DMS79 (cell line): ENCODE measurements at regions not wholly inside any gene's neighbourhood (a gene's known extent, or its start where the extent isn't known, plus 50 kb on each side); places are given as distances from the start of the nearest gene placed in this dataset.

Source experiments
- DNase-seq: peaks from one replicate; lab custom pipeline; 2025; lab: John Stamatoyannopoulos, UW

DNA sequence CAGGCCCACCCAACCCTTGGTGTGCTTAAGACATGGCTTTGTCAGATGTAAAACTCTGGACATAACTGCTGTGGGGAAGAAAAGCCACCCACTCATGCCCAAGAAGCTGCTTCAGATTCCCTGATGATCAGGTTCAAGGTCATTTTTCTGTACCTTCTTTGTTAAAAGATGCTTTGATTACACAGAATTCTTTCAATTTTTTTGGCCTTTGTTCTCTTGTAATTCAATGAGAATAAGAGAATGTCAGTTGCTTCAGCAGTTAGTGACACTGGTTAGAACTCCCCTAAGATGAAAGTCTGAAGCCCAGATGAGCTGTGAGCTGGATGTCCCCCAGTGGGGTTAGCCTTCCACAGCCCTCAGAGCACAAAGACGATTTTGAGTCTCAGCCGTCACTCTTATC is 152.7 kb downstream of the CHRM3 start:
- no peak for DNase-seq

DNA sequence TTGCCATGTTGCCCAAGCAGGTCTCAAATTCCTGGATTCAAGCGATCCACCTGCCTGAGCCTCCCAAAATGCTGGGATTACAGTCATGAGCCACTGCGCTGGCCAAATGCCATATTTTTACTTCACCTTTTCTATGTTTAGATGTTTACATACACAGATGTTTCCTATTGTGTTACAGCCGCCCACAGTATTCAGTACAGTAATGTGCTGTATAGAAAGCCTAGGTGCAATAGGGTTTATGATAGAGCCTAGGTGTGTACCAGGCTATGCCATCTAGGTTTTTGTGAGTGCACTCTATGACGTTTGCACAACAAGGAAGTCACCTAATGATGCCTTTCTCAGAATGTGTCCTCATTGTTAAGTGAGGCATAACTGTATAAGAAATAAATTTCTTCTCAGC is 153.4 kb downstream of the CHRM3 start:
- DNase-seq = no peak

GRCh38 chr1:239543873-239544272 is 157.5 kb downstream of the CHRM3 start:
- DNase-seq = no peak

GRCh38 chr1:239545466-239545865 is 159.1 kb downstream of the CHRM3 start:
- DNase-seq = no peak

- DNase-seq = no peak
Observed at GRCh38 chr1:239547987-239548386, 161.6 kb downstream of the CHRM3 start.

DNA sequence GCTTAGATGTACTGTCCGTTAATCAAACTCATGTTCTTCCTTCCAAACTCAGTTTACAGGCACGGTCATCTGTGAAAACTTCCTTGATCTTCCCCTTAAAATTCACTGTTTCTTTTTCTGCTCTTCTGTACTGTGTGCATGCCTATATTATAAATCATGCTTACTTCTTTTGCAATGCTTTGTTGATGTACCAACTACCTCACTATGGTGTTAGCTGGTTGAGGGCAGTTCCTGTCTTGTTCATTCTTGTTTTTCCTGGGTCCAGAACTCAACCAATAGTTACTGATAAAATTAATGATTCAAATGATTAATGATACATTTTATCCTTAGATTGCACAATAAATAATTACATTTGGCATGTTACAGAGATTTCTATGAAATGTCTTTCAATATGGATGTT is 163.8 kb downstream of the CHRM3 start:
- no peak for DNase-seq

DNA sequence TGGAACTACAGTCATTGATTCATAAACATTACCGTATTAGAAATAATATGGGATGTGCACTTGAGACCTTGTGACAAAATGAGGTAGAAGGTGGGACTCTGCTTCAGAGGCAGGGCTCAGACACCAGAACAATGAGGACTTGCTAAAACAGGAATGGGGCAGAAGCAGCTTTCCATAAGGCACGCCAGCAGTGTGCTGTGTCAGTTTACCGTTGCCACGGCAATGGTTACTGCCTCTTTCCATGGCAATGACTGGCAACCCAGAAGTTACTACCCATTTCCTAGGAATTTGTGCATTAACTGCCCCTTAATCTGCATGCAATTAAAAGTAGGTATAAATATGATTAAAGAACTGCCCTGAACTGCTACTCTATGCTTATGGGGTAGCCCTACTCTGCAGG is 169.0 kb downstream of the CHRM3 start:
- no peak for DNase-seq

GRCh38 chr1:239558559-239558958 is 172.2 kb downstream of the CHRM3 start:
- DNase-seq = no peak

DNA sequence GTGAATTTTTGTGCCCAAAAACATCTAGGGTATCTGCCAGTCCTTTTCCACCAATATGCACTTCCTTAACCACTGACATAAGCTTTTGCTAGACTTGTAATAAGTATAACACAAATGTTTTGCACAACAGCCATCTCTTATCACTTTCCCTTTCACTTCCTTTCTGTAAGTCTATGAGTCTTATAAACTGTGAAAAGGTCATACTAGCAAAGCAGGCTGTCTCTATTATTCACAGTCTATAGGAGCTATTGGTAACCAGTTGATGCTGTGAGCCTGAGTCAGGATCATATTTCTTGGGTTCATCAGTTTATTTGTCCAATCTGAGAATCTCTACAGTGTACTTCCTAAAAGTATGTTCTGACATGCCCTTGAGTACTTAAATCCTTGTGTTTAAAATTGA is 172.6 kb downstream of the CHRM3 start:
- no peak for DNase-seq

DNA sequence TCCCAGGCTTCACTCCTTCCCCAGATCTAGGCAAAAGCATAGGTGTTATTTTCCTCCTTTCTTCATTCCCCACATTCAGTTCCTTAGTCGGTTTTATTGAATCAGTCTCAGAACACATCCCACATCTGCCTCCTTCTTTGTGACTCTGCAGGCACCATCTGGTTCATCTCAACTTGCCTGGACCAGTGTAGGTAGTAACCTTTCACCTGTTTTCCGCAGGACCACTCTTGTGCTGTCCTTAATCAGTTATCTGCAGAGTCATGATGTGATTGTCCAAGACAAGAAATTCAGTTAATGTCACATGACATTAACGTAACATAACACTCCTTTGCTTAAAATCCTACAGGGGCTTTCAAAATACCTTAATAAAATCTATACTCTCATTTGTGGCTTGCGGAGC is 174.6 kb downstream of the CHRM3 start:
- DNase-seq = no peak

GRCh38 chr1:239562095-239562494 is 175.7 kb downstream of the CHRM3 start:
- DNase-seq = no peak

DNA sequence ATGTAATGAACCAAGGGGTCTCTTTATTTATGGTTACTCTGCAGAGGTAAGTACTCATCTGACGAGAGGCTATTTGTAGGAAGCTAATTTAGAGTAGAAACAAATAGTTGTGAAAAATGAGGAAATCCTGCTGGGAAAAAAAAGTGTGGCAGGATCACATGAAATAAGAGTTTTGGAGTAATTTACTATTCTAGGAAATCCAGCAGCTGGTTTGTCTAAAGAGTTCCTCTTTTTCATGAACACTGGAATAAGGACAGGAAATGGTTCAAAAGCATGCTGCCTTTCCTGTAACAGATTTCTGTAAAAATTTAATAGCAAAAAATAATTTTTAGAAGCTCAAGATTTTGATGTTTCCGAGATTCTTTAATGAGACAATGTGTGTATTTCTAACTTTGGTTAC is 177.3 kb downstream of the CHRM3 start:
- no peak for DNase-seq

GRCh38 chr1:239566074-239566473 is 179.7 kb downstream of the CHRM3 start:
- no peak for DNase-seq

DNA sequence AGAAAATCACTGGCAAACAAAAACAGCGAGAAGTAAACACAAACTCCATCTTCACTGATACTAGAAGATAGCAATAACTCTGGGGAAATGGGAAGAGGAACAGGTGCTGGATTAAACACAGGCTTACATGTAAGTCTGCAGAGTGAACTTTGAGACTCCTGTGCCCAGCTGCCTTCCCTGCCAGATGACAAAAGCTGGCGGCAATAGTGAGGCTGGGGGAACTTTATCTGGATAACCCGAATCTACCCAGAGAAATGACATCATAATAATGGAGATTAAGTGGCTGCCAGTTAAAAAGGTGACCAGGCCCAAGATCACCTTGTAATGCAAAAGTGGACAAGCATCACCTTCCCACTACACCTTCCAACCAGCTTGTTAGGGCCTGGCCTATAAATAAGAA is 184.5 kb downstream of the CHRM3 start:
- DNase-seq = no peak

DNA sequence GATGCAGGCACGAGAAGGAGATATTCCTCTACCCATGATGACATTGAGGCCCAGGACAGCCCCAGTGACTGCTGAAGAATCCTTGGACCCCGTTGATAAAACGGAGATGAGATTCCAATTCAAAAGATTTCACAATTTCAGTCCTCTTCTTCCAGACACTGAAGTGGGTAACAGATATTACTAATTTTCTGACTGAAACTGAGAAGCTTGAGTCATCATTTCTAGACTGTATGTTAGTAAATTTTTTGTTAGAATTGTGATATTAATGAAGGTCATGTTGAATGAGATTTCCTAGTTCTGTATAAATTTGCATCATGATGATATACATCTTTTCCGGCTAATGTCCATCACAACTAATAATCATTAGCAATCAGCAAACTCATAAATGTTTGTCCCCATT is 185.8 kb downstream of the CHRM3 start:
- DNase-seq = no peak

GRCh38 chr1:239574112-239574511 is 187.7 kb downstream of the CHRM3 start:
- DNase-seq = no peak

GRCh38 chr1:239575113-239575512 is 188.7 kb downstream of the CHRM3 start:
- no peak for DNase-seq

DNA sequence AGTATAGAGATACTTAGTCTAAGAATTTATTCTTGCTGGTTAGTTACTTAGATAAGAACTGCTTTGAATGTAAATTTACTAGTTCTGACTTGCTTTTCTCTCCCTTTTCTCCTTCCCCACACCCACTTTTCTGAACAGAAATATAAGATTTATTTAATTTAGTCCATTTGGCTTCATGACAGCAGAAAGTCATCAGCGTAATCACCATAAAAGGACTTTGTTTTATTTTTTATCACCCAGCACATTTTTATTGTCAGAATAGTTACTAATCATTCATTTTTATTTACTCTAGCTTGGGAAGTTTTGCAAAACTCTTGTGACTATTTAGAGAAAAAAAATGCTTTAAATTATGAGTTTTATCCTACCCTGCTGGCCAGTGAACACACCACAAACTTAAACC is 197.2 kb downstream of the CHRM3 start:
- DNase-seq = no peak

- DNase-seq = no peak
Observed at GRCh38 chr1:239586128-239586527, 199.8 kb downstream of the CHRM3 start.

GRCh38 chr1:239587066-239587465 is 200.7 kb downstream of the CHRM3 start:
- no peak for DNase-seq

DNA sequence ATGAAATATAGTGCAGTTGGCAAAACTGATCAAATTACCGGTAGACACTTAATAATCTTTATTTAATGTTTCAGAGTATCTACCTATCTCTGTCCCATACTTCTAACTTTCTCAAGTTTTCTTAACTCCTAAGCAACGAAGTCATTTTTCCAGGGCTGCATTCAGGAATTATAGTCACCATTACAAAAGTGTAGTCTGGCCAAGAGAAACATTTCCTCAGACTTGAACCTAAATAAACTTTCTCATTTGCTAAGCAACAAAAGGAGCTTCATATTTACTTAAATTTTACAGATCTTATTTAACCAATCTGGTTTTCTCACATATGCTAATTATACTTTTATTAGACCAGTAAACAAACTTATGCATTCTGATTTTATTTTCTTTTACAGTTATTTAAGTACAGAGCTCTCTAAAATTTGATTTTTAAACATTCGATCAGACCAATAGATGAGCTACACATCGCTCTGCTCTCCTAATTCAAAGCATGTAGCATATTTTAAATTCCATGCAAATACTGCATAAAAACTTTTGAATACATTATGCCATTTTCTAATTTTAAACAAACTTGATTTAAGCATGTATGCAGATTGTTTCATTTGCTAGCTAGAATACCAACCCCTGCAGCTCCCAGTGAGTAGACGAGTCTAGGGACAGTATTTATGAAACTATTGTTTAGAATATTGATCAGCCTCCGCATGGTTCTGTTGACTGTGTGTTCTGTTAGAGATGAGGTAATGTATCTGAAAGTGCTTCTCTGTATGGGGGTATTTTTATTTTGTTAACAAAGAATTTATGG is 201.4 kb downstream of the CHRM3 start:
- DNase-seq = no peak

GRCh38 chr1:239590556-239590955 is 204.2 kb downstream of the CHRM3 start:
- DNase-seq = no peak

GRCh38 chr1:239593527-239593926 is 207.2 kb downstream of the CHRM3 start:
- DNase-seq = no peak

DNA sequence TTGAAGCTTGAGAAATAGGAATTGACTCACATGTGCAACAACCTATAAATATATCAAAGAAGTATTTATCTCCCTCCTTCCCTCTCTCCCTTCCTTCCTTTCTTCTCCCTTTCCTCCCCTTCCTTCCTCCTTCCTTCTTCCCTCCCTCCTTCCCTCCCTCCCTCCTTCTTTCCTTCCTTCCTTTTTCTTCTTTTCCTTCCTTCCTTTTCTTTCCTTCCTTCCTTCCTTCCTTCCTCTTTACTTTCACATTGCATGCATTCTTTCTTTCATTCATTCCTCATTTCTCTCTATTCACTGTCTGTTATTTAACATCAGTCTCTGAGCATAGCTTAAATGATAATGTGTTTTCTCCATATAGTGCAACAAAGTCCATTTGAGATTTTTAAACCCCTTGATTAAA is 214.2 kb downstream of the CHRM3 start:
- no peak for DNase-seq
